A549 (cell line): ENCODE measurements at regions not wholly inside any gene's neighbourhood (a gene's known extent, or its start where the extent isn't known, plus 50 kb on each side); places are given as distances from the start of the nearest gene placed in this dataset.

Experiments
- CHD4 ChIP-seq: fragments of 200-600 bp; sonication (generic); IDR thresholded peaks from 2 replicates; pipeline ENCODE4 v1.6.1; 2016; ENCODE audit warnings: antibody characterized with exemption, mild to moderate bottlenecking, borderline replicate concordance
- CTCF ChIP-seq: fragments of >200 bp; sonication (Bioruptor Twin); formaldehyde crosslinking; IDR thresholded peaks from 3 replicates; pipeline ENCODE4 v1.5.1; 2016
- EP300 ChIP-seq, 2 experiments: fragments of >200 bp; sonication (Bioruptor Twin); formaldehyde crosslinking; IDR thresholded peaks; 2 replicates in 1 of 2; 3 replicates in 1 of 2; pipeline ENCODE4 v1.6.1; 2016 to 2017
- HDAC2 ChIP-seq: fragments of 200-600 bp; sonication (generic); IDR thresholded peaks from 2 replicates; pipeline ENCODE4 v1.6.1; 2016
- POLR2A ChIP-seq: IDR thresholded peaks from 2 replicates; pipeline ENCODE4 v1.6.1; 2012; ENCODE audit warnings: mild to moderate bottlenecking, low read length
- RCOR1 ChIP-seq: fragments of 150-350 bp; IDR thresholded peaks from 2 replicates; pipeline ENCODE4 v1.6.1; 2014; ENCODE audit warnings: antibody characterized with exemption, low read length, low read depth
- REST ChIP-seq: fragments of 200-600 bp; sonication (generic); IDR thresholded peaks from 2 replicates; pipeline ENCODE4 v1.6.1; 2016; ENCODE audit warnings: antibody characterized with exemption, mild to moderate bottlenecking, moderate library complexity
- RNF2 ChIP-seq: fragments of 200-600 bp; sonication (generic); IDR thresholded peaks from 2 replicates; pipeline ENCODE4 v1.6.1; 2016; ENCODE audit warnings: low read depth, mild to moderate bottlenecking, antibody characterized with exemption, moderate library complexity, borderline replicate concordance
- SMC3 ChIP-seq: fragments of >200 bp; sonication (Bioruptor Twin); formaldehyde crosslinking; IDR thresholded peaks from 3 replicates; pipeline ENCODE4 v1.6.1; 2018; ENCODE audit warnings: inconsistent platforms
- ZSCAN20 ChIP-seq: fragments of 250-450 bp; sonication (Bioruptor Pico); IDR thresholded peaks from 2 replicates; pipeline ENCODE4 v1.8.0; 2022; ENCODE audit warnings: mild to moderate bottlenecking, moderate library complexity

DNA sequence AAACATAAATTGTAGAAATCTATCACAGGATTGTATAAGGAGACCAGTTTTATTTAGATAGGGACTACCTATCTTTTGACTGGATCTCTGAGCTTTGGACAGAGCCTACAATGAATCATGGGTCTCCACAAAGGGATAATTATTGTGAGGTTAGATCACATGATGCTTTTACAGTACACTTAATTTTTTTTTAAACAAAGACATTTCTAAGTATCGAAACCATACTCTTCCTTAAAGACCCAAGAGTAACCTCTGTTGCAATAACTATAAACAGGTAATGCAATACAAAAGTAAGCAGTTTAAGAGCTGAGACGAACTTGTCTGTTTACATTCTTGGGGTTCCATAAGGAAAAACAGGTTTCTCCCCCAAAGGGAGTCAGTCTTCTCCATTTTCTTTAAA, 64.3 kb upstream of the GABRE start:
- TF ChIP-seq CTCF (no peak), CHD4 (no peak), EP300 (IDR thresholded peaks at IDR 0.05) (no peak), POLR2A (no peak), SMC3 (no peak), REST (no peak), RNF2 (no peak), ZSCAN20 (CRISPR knock-in tag) (no peak), HDAC2 (no peak), RCOR1 (no peak)
